ENCODE measurements at regions not wholly inside any gene's neighbourhood (a gene's known extent, or its start where the extent isn't known, plus 50 kb on each side); places are given as distances from the start of the nearest gene placed in this dataset.

GRCh38 chr2:184030245-184030644 is 568.1 kb upstream of the ZNF804A start:
- intact Hi-C loops (cut with micrococcal nuclease) = no loop called here
- H3K9ac ChIP-seq (ENCODE audit: low read length) = no peak overlapping the region
- no peak overlapping the region for H3K4me3 ChIP-seq (ENCODE audit: low read length)
- no peaks in the 10 kb centered on the region for H3K9me2 ChIP-seq (replicated peaks; ENCODE audit: low read length)
- no peaks in the 10 kb centered on the region for H3F3A ChIP-seq (ENCODE audit: low read length, unreplicated experiment)
- H3K4me2 ChIP-seq (ENCODE audit: low read length) = no peak overlapping the region
- ChIA-PET POLR2A (ENCODE audit: unreplicated experiment) (no interaction called here), CTCF (no interaction called here)
- no peaks in the 10 kb centered on the region for H3K27me3 ChIP-seq (ENCODE audit: low read length)
- ATAC-seq (no peak), DNase-seq (no peak)
- H3K36me3 ChIP-seq (ENCODE audit: low read depth, low read length) = no peaks in the 10 kb centered on the region
- H3K27ac ChIP-seq (ENCODE audit: low read length) = no peak overlapping the region
- no TSS peak for BruUV-seq (replicated peaks)
- no peaks in the 10 kb centered on the region for H3K4me1 ChIP-seq (ENCODE audit: insufficient read depth, low read length)
- TF ChIP-seq EZH2 (IDR thresholded peaks at IDR 0.05; ENCODE audit: low read length, unreplicated experiment) = no peak
- no peak for TF ChIP-seq EZH2phosphoT487 (IDR thresholded peaks at IDR 0.05; ENCODE audit: borderline replicate concordance, low read length)
- TF ChIP-seq CTCF (conservative IDR thresholded peaks at IDR 0.05; ENCODE audit: low read depth, low read length) = no peak
- H4K20me1 ChIP-seq (ENCODE audit: low read length) = no peaks in the 10 kb centered on the region
- no peaks in the 10 kb centered on the region for H3K79me2 ChIP-seq (ENCODE audit: low read length)
- H3K9me3 ChIP-seq (ENCODE audit: low read length) = no peaks in the 10 kb centered on the region
- no peak overlapping the region for H2AFZ ChIP-seq (ENCODE audit: low read length)

- BruUV-seq (replicated peaks) = no TSS peak
- H2AFZ ChIP-seq (ENCODE audit: low read length) = no peak overlapping the region
- no peaks in the 10 kb centered on the region for H3K9me3 ChIP-seq (ENCODE audit: low read length)
- DNase-seq = no peak
- H3K4me2 ChIP-seq (ENCODE audit: low read length) = no peak overlapping the region
- POLR2A ChIA-PET (ENCODE audit: unreplicated experiment) = no interaction called here
- H3K79me2 ChIP-seq (ENCODE audit: low read length) = no peaks in the 10 kb centered on the region
- no peaks in the 10 kb centered on the region for H3K36me3 ChIP-seq (ENCODE audit: low read depth, low read length)
- no peak overlapping the region for H3K27ac ChIP-seq (ENCODE audit: low read length)
- H3K27me3 ChIP-seq (ENCODE audit: low read length) = no peaks in the 10 kb centered on the region
- H3K4me3 ChIP-seq (ENCODE audit: low read length) = no peak overlapping the region
- no peaks in the 10 kb centered on the region for H3K4me1 ChIP-seq (ENCODE audit: insufficient read depth, low read length)
- no peaks in the 10 kb centered on the region for H3F3A ChIP-seq (ENCODE audit: low read length, unreplicated experiment)
- H3K9ac ChIP-seq (ENCODE audit: low read length) = no peak overlapping the region
- no peaks in the 10 kb centered on the region for H3K9me2 ChIP-seq (replicated peaks; ENCODE audit: low read length)
- no peaks in the 10 kb centered on the region for H4K20me1 ChIP-seq (ENCODE audit: low read length)
- ATAC-seq = no peak
- CTCF ChIA-PET = no interaction called here
- TF ChIP-seq EZH2phosphoT487 (IDR thresholded peaks at IDR 0.05; ENCODE audit: borderline replicate concordance, low read length) = no peak
- no peak for TF ChIP-seq EZH2 (IDR thresholded peaks at IDR 0.05; ENCODE audit: low read length, unreplicated experiment)
- no peak for TF ChIP-seq CTCF (conservative IDR thresholded peaks at IDR 0.05; ENCODE audit: low read depth, low read length)
- intact Hi-C loops (cut with micrococcal nuclease) = no loop called here
Observed at GRCh38 chr2:184030989-184031388, 567.3 kb upstream of the ZNF804A start.

- no peaks in the 10 kb centered on the region for H3K36me3 ChIP-seq (ENCODE audit: low read depth, low read length)
- BruUV-seq (replicated peaks) = no TSS peak
- ATAC-seq (no peak), DNase-seq (peak; percentile 7)
- no peak overlapping the region for H3K4me3 ChIP-seq (ENCODE audit: low read length)
- no peaks in the 10 kb centered on the region for H3K9me3 ChIP-seq (ENCODE audit: low read length)
- no peaks in the 10 kb centered on the region for H3K27me3 ChIP-seq (ENCODE audit: low read length)
- H3K9ac ChIP-seq (ENCODE audit: low read length) = no peak overlapping the region
- no peaks in the 10 kb centered on the region for H3F3A ChIP-seq (ENCODE audit: low read length, unreplicated experiment)
- no peaks in the 10 kb centered on the region for H3K9me2 ChIP-seq (replicated peaks; ENCODE audit: low read length)
- TF ChIP-seq EZH2 (IDR thresholded peaks at IDR 0.05; ENCODE audit: low read length, unreplicated experiment) (no peak), EZH2phosphoT487 (IDR thresholded peaks at IDR 0.05; ENCODE audit: borderline replicate concordance, low read length) (no peak), CTCF (conservative IDR thresholded peaks at IDR 0.05; ENCODE audit: low read depth, low read length) (no peak)
- H3K4me2 ChIP-seq (ENCODE audit: low read length) = no peak overlapping the region
- intact Hi-C loops (cut with micrococcal nuclease) = no loop called here
- H4K20me1 ChIP-seq (ENCODE audit: low read length) = no peaks in the 10 kb centered on the region
- H3K79me2 ChIP-seq (ENCODE audit: low read length) = no peaks in the 10 kb centered on the region
- H3K27ac ChIP-seq (ENCODE audit: low read length) = no peak overlapping the region
- peak overlapping the region; percentile 57 for H2AFZ ChIP-seq (ENCODE audit: low read length)
- POLR2A ChIA-PET (ENCODE audit: unreplicated experiment) = no interaction called here
- CTCF ChIA-PET = no interaction called here
- H3K4me1 ChIP-seq (ENCODE audit: insufficient read depth, low read length) = no peaks in the 10 kb centered on the region
Observed at GRCh38 chr2:184031402-184032147, 566.8 kb upstream of the ZNF804A start.
